GM19395 (cell line): ENCODE measurements at regions not wholly inside any gene's neighbourhood (a gene's known extent, or its start where the extent isn't known, plus 50 kb on each side); places are given as distances from the start of the nearest gene placed in this dataset.

Source experiments
- ATAC-seq: cut with Tn5 transposase; IDR thresholded peaks from one replicate; pipeline ENCODE4 v1.9.1; 2021; ENCODE audit warnings: mild to moderate bottlenecking, moderate library complexity; ENCODE audit not compliant: unreplicated experiment

- ATAC-seq = no peak
These were observed 52.8 kb upstream of the FILIP1 start for GRCh38 chr6:75546381-75546780.

GRCh38 chr6:75550544-75551167 lies 51.0 kb upstream of the SENP6 start:
- no peak for ATAC-seq

DNA sequence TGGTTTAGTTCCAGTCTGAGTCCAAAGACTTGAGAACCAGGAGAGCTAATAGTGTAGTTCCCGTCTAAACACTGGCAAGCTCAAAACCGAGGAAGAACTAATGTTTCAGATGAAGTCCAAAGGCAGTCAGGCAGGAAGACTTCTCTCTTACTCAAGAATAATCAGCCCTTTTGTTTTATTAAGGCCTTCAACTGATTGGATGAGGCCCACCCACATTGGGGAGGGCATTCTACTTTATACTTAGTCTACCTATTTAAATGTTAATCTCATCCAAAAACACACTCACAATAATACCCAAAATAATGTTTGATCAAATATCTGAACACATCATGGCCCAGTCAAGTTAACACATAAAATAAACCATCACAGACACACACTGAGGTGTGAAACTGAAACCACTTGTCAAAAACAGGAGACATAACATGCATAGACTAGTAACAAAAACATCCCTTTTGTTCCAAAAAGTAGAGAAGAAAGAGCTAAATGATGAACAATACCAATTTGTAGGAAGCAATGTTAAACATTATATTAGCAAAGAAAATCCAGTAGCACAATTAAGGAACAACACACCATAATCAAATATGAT lies 50.2 kb upstream of the SENP6 start:
- peak; percentile 63 for ATAC-seq
